Endothelial cell of umbilical vein (primary cell): ENCODE measurements at regions not wholly inside any gene's neighbourhood (a gene's known extent, or its start where the extent isn't known, plus 50 kb on each side); places are given as distances from the start of the nearest gene placed in this dataset.

Source experiments
- BruUV-seq: library from RNA; stranded (reverse); fragments of 400-500 nt; replicated peaks from 2 replicates; lab custom pipeline; 2021; lab: Mats Ljungman, UMichigan
- CTCF ChIA-PET: fragments of 300-600, 350-600 bp; sonication (Branson Sonifier 250); formaldehyde crosslinking; loops from one replicate; lab custom pipeline; 2021; ENCODE audit warnings: antibody characterized with exemption, inconsistent platforms; lab: Charles Lee
- POLR2A ChIA-PET: fragments of 300-600, 350-600 bp; sonication (Branson Sonifier 250); formaldehyde crosslinking; loops from one replicate; lab custom pipeline; 2021; ENCODE audit warnings: antibody characterized with exemption, inconsistent platforms; lab: Charles Lee
- DNase-seq: peaks from one replicate; pipeline ENCODE4 v3.0.0-alpha.2; 2011; ENCODE audit warnings: low read depth, low spot score
- FAIRE-seq: peaks from 2 replicates; lab custom pipeline; 2011; peaks lifted over from hg19 to GRCh38; lab: Jason Lieb, UNC
- H2AFZ ChIP-seq: 2 replicates; pipeline ENCODE4 v1.6.0; 2012; ENCODE audit warnings: low read depth, low read length, control low read depth, inconsistent platforms
- H3K27ac ChIP-seq: 2 replicates; pipeline ENCODE4 v1.5.1; 2011; ENCODE audit warnings: low read depth, mild to moderate bottlenecking, control low read depth, low read length, moderate library complexity; ENCODE audit not compliant: insufficient read depth
- H3K27me3 ChIP-seq, 2 experiments: 2 replicates each; pipeline versions ENCODE4 v1.6.0 to v1.6.1; 2011; ENCODE audit warnings: low read length in 2 of 2, mixed read lengths in 1 of 2; ENCODE audit not compliant: control insufficient read depth in 2 of 2, insufficient read depth in 2 of 2
- H3K36me3 ChIP-seq, 2 experiments: 2 replicates in 1 of 2; 3 replicates in 1 of 2; pipeline ENCODE4 v1.5.1; 2011; ENCODE audit warnings: low read length in 2 of 2, mild to moderate bottlenecking in 1 of 2, moderate library complexity in 1 of 2; ENCODE audit not compliant: control insufficient read depth in 2 of 2, insufficient read depth in 2 of 2; ENCODE audit errors: extremely low read depth in 1 of 2
- H3K4me1 ChIP-seq: 3 replicates; pipeline ENCODE4 v1.5.1; 2011; ENCODE audit warnings: mild to moderate bottlenecking, low read length; ENCODE audit not compliant: control insufficient read depth, insufficient read depth; ENCODE audit errors: extremely low read depth
- H3K4me2 ChIP-seq: 2 replicates; pipeline ENCODE4 v1.6.1; 2011; ENCODE audit warnings: low read length, control low read depth, mixed read lengths; ENCODE audit not compliant: insufficient read depth
- H3K4me3 ChIP-seq, 3 experiments: fragments of 200-600 bp in 1 of 3; sonication (generic), shearing (Covaris generic) in 1 of 3; replicated peaks in 1 of 3; 2 replicates each; pipeline ENCODE4 v1.5.1; 2011 to 2016; ENCODE audit warnings: control low read depth in 3 of 3, low read length in 3 of 3, mild to moderate bottlenecking in 2 of 3, inconsistent platforms in 1 of 3, low read depth in 1 of 3, moderate library complexity in 1 of 3; ENCODE audit not compliant: insufficient read depth in 1 of 3
- H3K79me2 ChIP-seq: 2 replicates; pipeline ENCODE4 v1.6.0; 2012; ENCODE audit warnings: low read length, inconsistent platforms; ENCODE audit not compliant: control insufficient read depth, insufficient read depth
- H3K9ac ChIP-seq: replicated peaks from 2 replicates; pipeline ENCODE3; 2011; ENCODE audit warnings: low read length, control low read depth; ENCODE audit not compliant: insufficient read depth; ENCODE audit errors: extremely low read depth
- H3K9me1 ChIP-seq: replicated peaks from 3 replicates; pipeline ENCODE4 v1.6.0; 2011; ENCODE audit warnings: mild to moderate bottlenecking, low read length; ENCODE audit not compliant: control insufficient read depth, insufficient read depth; ENCODE audit errors: extremely low read depth
- H3K9me3 ChIP-seq: replicated peaks from 2 replicates; pipeline ENCODE4 v1.5.1; 2012; ENCODE audit warnings: low read length, inconsistent platforms; ENCODE audit not compliant: control insufficient read depth, insufficient read depth
- H4K20me1 ChIP-seq: replicated peaks from 2 replicates; pipeline ENCODE3; 2011; ENCODE audit warnings: mild to moderate bottlenecking, low read length; ENCODE audit not compliant: control insufficient read depth, insufficient read depth; ENCODE audit errors: extremely low read depth
- EZH2 ChIP-seq: IDR thresholded peaks from 2 replicates; pipeline ENCODE4 v1.6.1; 2012; ENCODE audit warnings: borderline replicate concordance, low read depth, mild to moderate bottlenecking, moderate library complexity, low read length, inconsistent platforms; ENCODE audit not compliant: severe bottlenecking
- FOS ChIP-seq: IDR thresholded peaks from 2 replicates; pipeline ENCODE4 v1.6.1; 2011; ENCODE audit warnings: mild to moderate bottlenecking, low read length, moderate library complexity, borderline replicate concordance; ENCODE audit not compliant: insufficient read depth
- GATA2 ChIP-seq: IDR thresholded peaks from 2 replicates; pipeline ENCODE4 v1.7.0; 2011; ENCODE audit warnings: low read depth, mild to moderate bottlenecking, moderate library complexity, mixed read lengths, low read length; ENCODE audit not compliant: insufficient read length, insufficient read depth
- JUN ChIP-seq: IDR thresholded peaks from 2 replicates; pipeline ENCODE4 v1.6.1; 2011; ENCODE audit warnings: borderline replicate concordance, low read depth; ENCODE audit not compliant: insufficient read length, insufficient read depth
- MYC ChIP-seq: IDR thresholded peaks from one replicate; pipeline ENCODE4 v1.6.1; 2011; ENCODE audit warnings: mild to moderate bottlenecking, low read depth, low read length
- POLR2A ChIP-seq: IDR thresholded peaks from 2 replicates; pipeline ENCODE4 v1.6.1; 2012; ENCODE audit warnings: low read depth, mild to moderate bottlenecking, control low read depth, low read length
- POLR2AphosphoS5 ChIP-seq: IDR thresholded peaks from 2 replicates; pipeline ENCODE4 v1.6.1; 2012; ENCODE audit warnings: low read depth, mild to moderate bottlenecking, control low read depth, low read length, moderate library complexity; ENCODE audit not compliant: insufficient read depth
- dilution Hi-C: fragments of 300-500 bp; cut with MboI; formaldehyde crosslinking; loops from one replicate; pipeline ENCODE4 v1.15.0; 2019; ENCODE audit warnings: low sequenced_read_pairs; ENCODE audit not compliant: extremely low pct_ligation_motif_present
- intact Hi-C: fragments of 100-400 bp; cut with micrococcal nuclease; formaldehyde crosslinking; loops from one replicate; pipeline ENCODE4 v1.10.0; 2022
- TF ChIP-seq, protein P1 (sequence below), 2 donors: IDR thresholded peaks; 1 replicate in 1 of 2; 2 replicates in 1 of 2; pipeline ENCODE4 v1.5.1; 2011; ENCODE audit warnings: low read length in 2 of 2, mild to moderate bottlenecking in 2 of 2, moderate library complexity in 2 of 2, control low read depth in 1 of 2, inconsistent platforms in 1 of 2, low read depth in 1 of 2; ENCODE audit not compliant: insufficient read depth in 1 of 2; ENCODE audit errors: extremely low read depth in 1 of 2
- TF ChIP-seq, protein P2 (sequence below): IDR thresholded peaks from 2 replicates; pipeline ENCODE4 v1.6.1; 2011; ENCODE audit not compliant: insufficient read depth, insufficient read length

DNA sequence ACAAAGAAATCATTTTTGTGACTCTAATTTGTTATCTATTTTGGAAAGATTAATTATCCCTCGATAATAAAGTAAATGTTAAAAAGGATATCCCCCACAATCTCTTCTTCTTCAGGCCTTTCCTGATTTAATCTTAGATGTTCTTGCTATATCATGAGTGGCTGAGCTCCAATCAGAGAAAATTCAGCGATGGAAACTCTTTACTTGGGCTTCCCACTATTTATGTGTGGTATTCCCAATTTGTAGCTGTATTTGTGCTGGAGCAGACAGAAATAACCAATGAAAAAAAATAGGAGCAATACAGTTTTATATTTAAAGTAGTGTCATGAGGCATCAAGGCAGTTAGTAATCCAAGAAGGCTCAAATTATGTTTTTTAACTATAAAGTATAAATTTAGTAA, 539.1 kb downstream of the PRKD1 start:
- Histone ChIP-seq H3K79me2 (no peaks in the 10 kb centered on the region), H4K20me1 (no peaks in the 10 kb centered on the region), H3K27me3 (peaks cover 0 to 4% of the 10 kb centered on the region in 2 experiments), H3K4me1 (no peaks in the 10 kb centered on the region), H3K27ac (no peak overlapping the region), H3K4me3 (no peak overlapping the region), H3K36me3 (no peaks in the 10 kb centered on the region), H2AFZ (no peak overlapping the region), H3K9me3 (no peaks in the 10 kb centered on the region), H3K4me2 (no peak overlapping the region), H3K9ac (no peak overlapping the region), H3K9me1 (no peaks in the 10 kb centered on the region)
- no peak for TF ChIP-seq EZH2
- TF ChIP-seq, protein P1, sequence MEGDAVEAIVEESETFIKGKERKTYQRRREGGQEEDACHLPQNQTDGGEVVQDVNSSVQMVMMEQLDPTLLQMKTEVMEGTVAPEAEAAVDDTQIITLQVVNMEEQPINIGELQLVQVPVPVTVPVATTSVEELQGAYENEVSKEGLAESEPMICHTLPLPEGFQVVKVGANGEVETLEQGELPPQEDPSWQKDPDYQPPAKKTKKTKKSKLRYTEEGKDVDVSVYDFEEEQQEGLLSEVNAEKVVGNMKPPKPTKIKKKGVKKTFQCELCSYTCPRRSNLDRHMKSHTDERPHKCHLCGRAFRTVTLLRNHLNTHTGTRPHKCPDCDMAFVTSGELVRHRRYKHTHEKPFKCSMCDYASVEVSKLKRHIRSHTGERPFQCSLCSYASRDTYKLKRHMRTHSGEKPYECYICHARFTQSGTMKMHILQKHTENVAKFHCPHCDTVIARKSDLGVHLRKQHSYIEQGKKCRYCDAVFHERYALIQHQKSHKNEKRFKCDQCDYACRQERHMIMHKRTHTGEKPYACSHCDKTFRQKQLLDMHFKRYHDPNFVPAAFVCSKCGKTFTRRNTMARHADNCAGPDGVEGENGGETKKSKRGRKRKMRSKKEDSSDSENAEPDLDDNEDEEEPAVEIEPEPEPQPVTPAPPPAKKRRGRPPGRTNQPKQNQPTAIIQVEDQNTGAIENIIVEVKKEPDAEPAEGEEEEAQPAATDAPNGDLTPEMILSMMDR (IDR thresholded peaks at IDR 0.05; ENCODE audit: extremely low read depth in 1 of 2, insufficient read depth in 1 of 2, low read depth in 1 of 2, low read length in 2 of 2) = no peak
- no peak for TF ChIP-seq POLR2AphosphoS5
- TF ChIP-seq POLR2A = no peak
- TF ChIP-seq JUN = no peak
- TF ChIP-seq FOS = no peak
- no peak for TF ChIP-seq MYC
- TF ChIP-seq GATA2 = no peak
- TF ChIP-seq, protein P2, sequence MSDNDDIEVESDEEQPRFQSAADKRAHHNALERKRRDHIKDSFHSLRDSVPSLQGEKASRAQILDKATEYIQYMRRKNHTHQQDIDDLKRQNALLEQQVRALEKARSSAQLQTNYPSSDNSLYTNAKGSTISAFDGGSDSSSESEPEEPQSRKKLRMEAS = no peak
- dilution Hi-C loops = no loop called here
- intact Hi-C loops = no loop called here
- DNase-seq = no peak
- CTCF ChIA-PET = interaction anchor here (1.6 kb wide), 1 partner anchor 12 kb away, joined by 3 read pairs; no protein-coding TSS in a partner anchor
- POLR2A ChIA-PET = no interaction called here
- FAIRE-seq = no peak
- BruUV-seq = no TSS peak
